ENCODE measurements at regions not wholly inside any gene's neighbourhood (a gene's known extent, or its start where the extent isn't known, plus 50 kb on each side); places are given as distances from the start of the nearest gene placed in this dataset.
"Not testable (repeated sequence)": the region's sequence is repeated elsewhere in the genome, so short reads cannot be mapped to it uniquely, and the experiment has no call there.

DNA sequence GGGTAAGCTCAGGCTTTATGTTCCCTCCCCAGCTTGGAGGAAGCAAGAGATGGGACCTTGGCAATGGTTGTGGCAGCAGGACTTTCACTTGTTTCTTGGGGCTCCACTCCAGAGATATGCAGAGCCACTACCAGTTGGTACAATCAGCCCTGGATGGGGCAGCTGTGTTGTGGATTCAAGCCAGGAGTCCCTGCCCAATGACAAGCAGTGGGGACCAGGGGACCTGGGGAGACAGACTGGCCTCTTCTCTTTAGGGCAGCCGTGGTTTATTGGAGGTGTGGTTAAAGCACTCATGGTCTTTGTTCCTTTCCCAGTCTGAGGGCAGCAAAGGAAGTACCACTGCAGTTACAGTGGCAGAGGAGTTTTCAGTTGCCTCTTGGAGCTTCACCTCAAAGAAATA, 856.1 kb downstream of the TTLL7 start:
- H3K36me3 ChIP-seq; DNase-seq; H3K4me3 ChIP-seq; H3K27ac ChIP-seq; H3K4me1 ChIP-seq; H3K27me3 ChIP-seq; H3K9me3 ChIP-seq; intact Hi-C loops (cut with DNase I); ATAC-seq: not testable (repeated sequence)
- 60 to 100% (median 87%) methylated on average over 1 of the region's 1 CpG for WGBS, 4 donors

- H3K9me3 ChIP-seq; H3K4me3 ChIP-seq; H3K27me3 ChIP-seq; ATAC-seq; intact Hi-C loops (cut with DNase I); H3K27ac ChIP-seq; H3K4me1 ChIP-seq; H3K36me3 ChIP-seq; DNase-seq: not testable (repeated sequence)
- 92 to 100% (median 95%) methylated on average over 1 of the region's 1 CpG for WGBS, 4 donors
Measured at GRCh38 chr1:83135524-83136157, 863.3 kb downstream of the TTLL7 start.

GRCh38 chr1:83134322-83135014, 864.5 kb downstream of the TTLL7 start:
- ATAC-seq; H3K4me3 ChIP-seq; H3K27ac ChIP-seq; DNase-seq; intact Hi-C loops (cut with DNase I); H3K9me3 ChIP-seq; H3K27me3 ChIP-seq; H3K36me3 ChIP-seq; H3K4me1 ChIP-seq: not testable (repeated sequence)
- WGBS, 4 donors = 80 to 100% (median 93%) methylated on average over 1 to 2 of the region's 3 CpGs

DNA sequence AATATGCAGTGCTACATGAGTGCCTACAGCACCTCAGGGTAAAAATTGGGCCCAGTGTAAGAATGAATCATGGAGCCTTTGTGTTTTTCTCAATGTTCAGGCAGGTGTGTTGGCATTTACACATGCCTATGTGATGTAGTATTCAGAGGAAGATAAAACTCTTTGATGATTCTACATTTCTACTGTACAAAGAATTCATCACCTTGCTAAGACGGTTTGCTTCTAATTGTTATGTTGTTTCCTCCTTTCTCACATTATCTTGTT, 867.3 kb downstream of the TTLL7 start:
- intact Hi-C loops (cut with DNase I) = no loop called here
- 77 to 93% (median 89%) methylated on average over 1 of the region's 1 CpG for WGBS, 4 donors
- Histone ChIP-seq H3K27me3 (no peaks in the 10 kb centered on the region), H3K4me3 (no peak overlapping the region), H3K4me1 (no peaks in the 10 kb centered on the region), H3K9me3 (no peaks in the 10 kb centered on the region), H3K36me3 (no peaks in the 10 kb centered on the region), H3K27ac (no peak overlapping the region)
- TF ChIP-seq, protein P1, sequence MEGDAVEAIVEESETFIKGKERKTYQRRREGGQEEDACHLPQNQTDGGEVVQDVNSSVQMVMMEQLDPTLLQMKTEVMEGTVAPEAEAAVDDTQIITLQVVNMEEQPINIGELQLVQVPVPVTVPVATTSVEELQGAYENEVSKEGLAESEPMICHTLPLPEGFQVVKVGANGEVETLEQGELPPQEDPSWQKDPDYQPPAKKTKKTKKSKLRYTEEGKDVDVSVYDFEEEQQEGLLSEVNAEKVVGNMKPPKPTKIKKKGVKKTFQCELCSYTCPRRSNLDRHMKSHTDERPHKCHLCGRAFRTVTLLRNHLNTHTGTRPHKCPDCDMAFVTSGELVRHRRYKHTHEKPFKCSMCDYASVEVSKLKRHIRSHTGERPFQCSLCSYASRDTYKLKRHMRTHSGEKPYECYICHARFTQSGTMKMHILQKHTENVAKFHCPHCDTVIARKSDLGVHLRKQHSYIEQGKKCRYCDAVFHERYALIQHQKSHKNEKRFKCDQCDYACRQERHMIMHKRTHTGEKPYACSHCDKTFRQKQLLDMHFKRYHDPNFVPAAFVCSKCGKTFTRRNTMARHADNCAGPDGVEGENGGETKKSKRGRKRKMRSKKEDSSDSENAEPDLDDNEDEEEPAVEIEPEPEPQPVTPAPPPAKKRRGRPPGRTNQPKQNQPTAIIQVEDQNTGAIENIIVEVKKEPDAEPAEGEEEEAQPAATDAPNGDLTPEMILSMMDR (IDR thresholded peaks at IDR 0.05) = no peak
- TF ChIP-seq POLR2A (IDR thresholded peaks at IDR 0.05) = no peak
- DNase-seq (no peak), ATAC-seq (no peak)

- intact Hi-C loops (cut with DNase I) = no loop called here
- H3K4me3 ChIP-seq = no peak overlapping the region
- WGBS, 4 donors = 89 to 94% (median 93%) methylated on average over 3 of the region's 3 CpGs
- H3K9me3 ChIP-seq = no peaks in the 10 kb centered on the region
- DNase-seq (no peak), ATAC-seq (no peak)
- TF ChIP-seq POLR2A (IDR thresholded peaks at IDR 0.05) = no peak
- no peaks in the 10 kb centered on the region for H3K36me3 ChIP-seq
- H3K27ac ChIP-seq = no peak overlapping the region
- H3K4me1 ChIP-seq = no peaks in the 10 kb centered on the region
- H3K27me3 ChIP-seq = no peaks in the 10 kb centered on the region
Measured at GRCh38 chr1:83130886-83131691, 867.8 kb downstream of the TTLL7 start.

DNA sequence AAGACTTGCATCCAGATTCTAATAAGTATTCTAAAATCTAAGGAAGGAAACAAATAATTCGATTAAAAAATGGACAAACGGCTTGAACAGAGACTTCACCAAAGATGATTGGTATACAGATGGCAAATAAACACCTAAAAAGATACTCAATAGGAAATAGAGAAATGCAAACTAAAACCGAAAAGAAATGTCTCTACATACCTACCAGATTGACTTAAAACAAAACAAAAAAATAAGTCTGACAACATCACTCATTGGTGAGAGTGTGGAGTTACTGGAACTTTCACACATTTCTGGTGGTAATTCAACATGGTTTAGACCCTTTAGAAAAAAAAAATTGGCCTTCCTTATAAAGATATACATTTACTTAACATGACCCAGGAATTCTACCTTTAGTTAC, 869.8 kb downstream of the TTLL7 start:
- Histone ChIP-seq H3K36me3 (no peaks in the 10 kb centered on the region), H3K4me3 (no peak overlapping the region), H3K27me3 (no peaks in the 10 kb centered on the region), H3K27ac (no peak overlapping the region), H3K9me3 (no peaks in the 10 kb centered on the region), H3K4me1 (no peaks in the 10 kb centered on the region)
- ATAC-seq (no peak), DNase-seq (no peak)
- intact Hi-C loops (cut with DNase I) = no loop called here
- TF ChIP-seq, protein P1 (IDR thresholded peaks at IDR 0.05) = no peak
- no peak for TF ChIP-seq POLR2A (IDR thresholded peaks at IDR 0.05)
- 93 to 95% (median 94%) methylated on average over 3 of the region's 3 CpGs for whole genome bisulfite sequencing, 4 donors
